Neural crest cell (in vitro differentiated cells): ENCODE measurements at regions not wholly inside any gene's neighbourhood (a gene's known extent, or its start where the extent isn't known, plus 50 kb on each side); places are given as distances from the start of the nearest gene placed in this dataset.
A peak's percentile ranks its signal among the peaks of the same experiment; 100 is the strongest.

ENCODE experiments used
- DNase-seq: peaks from one replicate; pipeline ENCODE4 v3.0.0; 2021; ENCODE audit warnings: low read depth, mixed read lengths, low spot score
- H3K27ac Mint-ChIP-seq: one replicate; pipeline ENCODE4 v1.8.0; 2021; ENCODE audit warnings: mild to moderate bottlenecking, mixed read lengths; ENCODE audit not compliant: unreplicated experiment
- H3K27me3 Mint-ChIP-seq: 2 replicates; pipeline ENCODE4 v1.8.0; 2021; ENCODE audit warnings: low read depth, mild to moderate bottlenecking, mixed read lengths
- H3K36me3 Mint-ChIP-seq: 2 replicates; pipeline ENCODE4 v1.8.0; 2021; ENCODE audit warnings: low read depth, mild to moderate bottlenecking, mixed read lengths
- H3K4me1 Mint-ChIP-seq: 2 replicates; pipeline ENCODE4 v1.8.0; 2021; ENCODE audit warnings: mixed read lengths
- H3K4me3 Mint-ChIP-seq: one replicate; pipeline ENCODE4 v1.8.0; 2021; ENCODE audit warnings: mild to moderate bottlenecking, mixed read lengths
- H3K9me3 Mint-ChIP-seq: 2 replicates; pipeline ENCODE4 v1.8.0; 2021; ENCODE audit warnings: mixed read lengths
- TF ChIP-seq, protein P1 (sequence below): fragments of 200-600 bp; sonication (generic); conservative IDR thresholded peaks from 2 replicates; pipeline ENCODE4 v1.5.0; 2021; ENCODE audit warnings: antibody characterized with exemption, mild to moderate bottlenecking

DNA sequence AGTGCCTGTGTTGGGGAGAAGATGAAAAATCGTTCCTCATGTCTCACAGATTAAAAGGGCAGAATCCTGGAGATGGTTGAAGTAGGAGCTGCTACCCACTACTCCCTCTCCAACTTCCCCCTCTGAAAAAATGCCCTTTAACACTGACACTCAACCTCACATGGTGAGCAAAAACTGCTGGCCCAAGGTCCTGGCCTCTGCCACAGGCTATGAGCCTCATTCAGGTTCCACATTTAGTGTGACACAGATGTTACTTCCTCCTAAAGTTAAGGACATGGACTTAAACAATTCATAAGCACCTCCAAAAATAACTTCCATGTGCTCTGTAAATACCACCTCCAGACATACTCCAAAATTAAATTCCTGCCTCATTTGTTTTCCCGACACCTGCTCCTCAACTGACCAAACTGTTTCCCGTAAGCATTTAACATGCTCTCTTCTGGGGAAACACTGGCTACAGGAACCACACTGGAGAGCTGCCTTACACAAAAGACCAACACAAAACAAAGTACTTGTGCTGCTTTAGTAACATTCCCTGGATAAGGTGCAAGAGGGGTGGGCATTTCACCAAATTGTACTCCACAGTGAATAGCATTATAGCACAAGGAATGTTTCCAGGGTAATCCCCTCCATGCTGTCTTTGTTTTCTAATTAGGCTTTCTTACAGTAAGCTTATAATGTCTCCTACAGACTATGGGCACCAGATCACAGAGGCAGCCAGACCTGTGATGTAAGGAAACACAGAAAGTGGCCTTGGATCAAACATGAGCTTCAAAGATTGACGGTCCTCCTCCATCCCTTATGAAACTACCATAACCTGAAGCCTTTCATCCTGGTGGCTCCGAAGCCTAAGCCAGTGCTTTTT is 57.0 kb downstream of the PHLDA1 start:
- Mint-ChIP-seq H3K4me1 (peaks cover 61% of the 10 kb centered on the region), H3K27me3 (no peaks in the 10 kb centered on the region), H3K36me3 (no peaks in the 10 kb centered on the region), H3K4me3 (no peak overlapping the region), H3K27ac (peak overlapping the region; percentile 52), H3K9me3 (no peaks in the 10 kb centered on the region)
- TF ChIP-seq, protein P1, sequence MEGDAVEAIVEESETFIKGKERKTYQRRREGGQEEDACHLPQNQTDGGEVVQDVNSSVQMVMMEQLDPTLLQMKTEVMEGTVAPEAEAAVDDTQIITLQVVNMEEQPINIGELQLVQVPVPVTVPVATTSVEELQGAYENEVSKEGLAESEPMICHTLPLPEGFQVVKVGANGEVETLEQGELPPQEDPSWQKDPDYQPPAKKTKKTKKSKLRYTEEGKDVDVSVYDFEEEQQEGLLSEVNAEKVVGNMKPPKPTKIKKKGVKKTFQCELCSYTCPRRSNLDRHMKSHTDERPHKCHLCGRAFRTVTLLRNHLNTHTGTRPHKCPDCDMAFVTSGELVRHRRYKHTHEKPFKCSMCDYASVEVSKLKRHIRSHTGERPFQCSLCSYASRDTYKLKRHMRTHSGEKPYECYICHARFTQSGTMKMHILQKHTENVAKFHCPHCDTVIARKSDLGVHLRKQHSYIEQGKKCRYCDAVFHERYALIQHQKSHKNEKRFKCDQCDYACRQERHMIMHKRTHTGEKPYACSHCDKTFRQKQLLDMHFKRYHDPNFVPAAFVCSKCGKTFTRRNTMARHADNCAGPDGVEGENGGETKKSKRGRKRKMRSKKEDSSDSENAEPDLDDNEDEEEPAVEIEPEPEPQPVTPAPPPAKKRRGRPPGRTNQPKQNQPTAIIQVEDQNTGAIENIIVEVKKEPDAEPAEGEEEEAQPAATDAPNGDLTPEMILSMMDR: no peak
- no peak for DNase-seq

GRCh38 chr12:75971253-75971652 is 60.3 kb downstream of the PHLDA1 start:
- Mint-ChIP-seq H3K36me3 (no peaks in the 10 kb centered on the region), H3K27me3 (no peaks in the 10 kb centered on the region), H3K4me1 (peaks cover 36% of the 10 kb centered on the region), H3K27ac (no peak overlapping the region), H3K9me3 (no peaks in the 10 kb centered on the region), H3K4me3 (no peak overlapping the region)
- no peak for DNase-seq
- TF ChIP-seq, protein P1: no peak

DNA sequence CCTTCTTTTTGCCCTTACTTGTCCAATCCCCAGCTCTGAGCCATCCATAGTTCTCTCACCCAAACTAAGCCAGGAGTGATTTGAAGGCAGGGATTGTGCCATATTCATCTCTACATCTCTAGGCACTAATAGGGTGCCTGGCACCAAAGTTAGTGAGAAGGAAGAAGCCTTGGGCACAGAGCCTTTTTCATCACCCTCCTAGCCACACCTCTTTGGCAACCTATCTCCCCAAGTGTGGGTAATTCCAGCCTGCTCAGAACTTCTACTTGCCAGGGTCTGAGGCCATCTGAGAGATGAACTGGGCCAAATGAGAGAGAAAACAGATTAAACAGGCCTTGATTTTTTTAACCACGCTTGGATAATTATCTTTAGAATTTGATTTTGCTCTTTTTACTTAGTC is 61.3 kb downstream of the PHLDA1 start:
- no peaks in the 10 kb centered on the region for H3K27me3 Mint-ChIP-seq
- H3K4me3 Mint-ChIP-seq: no peak overlapping the region
- TF ChIP-seq, protein P1: no peak
- DNase-seq: no peak
- no peaks in the 10 kb centered on the region for H3K36me3 Mint-ChIP-seq
- H3K9me3 Mint-ChIP-seq: no peaks in the 10 kb centered on the region
- H3K27ac Mint-ChIP-seq: no peak overlapping the region
- H3K4me1 Mint-ChIP-seq: peaks cover 30% of the 10 kb centered on the region

DNA sequence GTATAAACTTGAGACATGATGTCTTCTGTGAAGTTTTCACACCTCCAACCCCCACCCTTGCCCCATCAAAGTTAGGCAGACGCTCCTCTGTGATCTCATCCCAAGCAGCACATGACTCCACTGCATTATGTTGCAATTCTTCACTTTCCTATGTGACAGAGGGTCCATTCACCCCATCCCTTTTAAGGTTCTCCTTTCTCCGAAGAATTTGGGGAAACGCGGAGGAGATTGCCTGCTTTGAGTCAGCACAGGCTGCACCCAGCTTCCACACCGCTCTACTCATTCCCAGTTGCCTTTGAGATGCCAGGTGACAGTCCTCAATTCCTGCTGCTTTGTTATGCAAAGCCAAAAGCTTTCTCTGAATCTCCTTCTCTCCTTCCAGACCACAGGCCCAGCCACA is 61.8 kb downstream of the PHLDA1 start:
- Mint-ChIP-seq H3K4me1 (peaks cover 28% of the 10 kb centered on the region), H3K27me3 (no peaks in the 10 kb centered on the region), H3K9me3 (no peaks in the 10 kb centered on the region), H3K4me3 (no peak overlapping the region), H3K27ac (no peak overlapping the region), H3K36me3 (no peaks in the 10 kb centered on the region)
- TF ChIP-seq, protein P1: no peak
- DNase-seq: no peak

DNA sequence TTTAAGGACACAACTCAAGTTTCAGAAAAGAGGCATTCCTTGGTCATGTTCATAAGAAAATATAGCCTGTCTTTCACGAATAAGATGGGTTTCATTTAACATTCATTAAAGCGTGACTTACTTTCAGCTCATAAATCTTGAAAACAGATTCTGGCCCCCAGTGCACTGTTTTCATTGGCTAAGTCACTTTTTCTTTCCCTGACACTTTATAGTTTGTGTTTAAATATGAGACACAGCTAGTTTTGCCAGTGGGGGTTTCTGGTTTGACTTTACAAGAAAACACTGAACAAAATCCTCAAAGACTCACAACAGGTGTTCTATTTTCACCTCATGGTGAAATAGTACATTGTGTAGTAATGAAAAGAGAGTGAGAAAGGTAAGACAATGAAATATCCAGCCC is 65.9 kb downstream of the PHLDA1 start:
- peaks cover 11% of the 10 kb centered on the region for H3K4me1 Mint-ChIP-seq
- no peaks in the 10 kb centered on the region for H3K36me3 Mint-ChIP-seq
- H3K27ac Mint-ChIP-seq: no peak overlapping the region
- no peak overlapping the region for H3K4me3 Mint-ChIP-seq
- DNase-seq: no peak
- TF ChIP-seq, protein P1: no peak
- no peaks in the 10 kb centered on the region for H3K27me3 Mint-ChIP-seq
- no peaks in the 10 kb centered on the region for H3K9me3 Mint-ChIP-seq
